Activated B cell treated with CpG ODN at 0.5 μM for 24 hours (primary cell): ENCODE measurements at regions not wholly inside any gene's neighbourhood (a gene's known extent, or its start where the extent isn't known, plus 50 kb on each side); places are given as distances from the start of the nearest gene placed in this dataset.

Experiments
- ATAC-seq: fragments of 200-7000 bp; cut with Tn5 transposase; one replicate; pipeline ENCODE4 v1.10.0; 2021; ENCODE audit warnings: low read depth, mild to moderate bottlenecking, moderate library complexity
- CTCF ChIA-PET: fragments of 350-600 bp; sonication (Branson Sonifier 250); formaldehyde crosslinking; loops from one replicate; lab custom pipeline; 2021; ENCODE audit warnings: antibody characterized with exemption; lab: Charles Lee
- POLR2A ChIA-PET: fragments of 350-600 bp; sonication (Branson Sonifier 250); formaldehyde crosslinking; loops from one replicate; lab custom pipeline; 2021; ENCODE audit warnings: antibody characterized with exemption; lab: Charles Lee
- DNase-seq: peaks from one replicate; pipeline ENCODE4 v3.0.0; 2022
- H3K27ac Mint-ChIP-seq: one replicate; pipeline ENCODE4 v1.8.0; 2020; ENCODE audit warnings: mixed read lengths
- H3K27me3 Mint-ChIP-seq: one replicate; pipeline ENCODE4 v1.8.0; 2021; ENCODE audit warnings: mixed read lengths
- H3K36me3 Mint-ChIP-seq: one replicate; pipeline ENCODE4 v1.8.0; 2021; ENCODE audit warnings: low read depth, mixed read lengths
- H3K4me1 Mint-ChIP-seq: one replicate; pipeline ENCODE4 v1.8.0; 2021; ENCODE audit warnings: mixed read lengths
- H3K4me3 Mint-ChIP-seq: one replicate; pipeline ENCODE4 v1.8.0; 2020; ENCODE audit warnings: mild to moderate bottlenecking, mixed read lengths
- H3K9me3 Mint-ChIP-seq: one replicate; pipeline ENCODE4 v1.8.0; 2020; ENCODE audit warnings: mixed read lengths
- CTCF ChIP-seq: fragments of 200-600 bp; IDR thresholded peaks from one replicate; pipeline ENCODE4 v1.8.0; 2022; ENCODE audit warnings: antibody characterized with exemption, mild to moderate bottlenecking
- intact Hi-C: fragments of 100-400 bp; cut with micrococcal nuclease; formaldehyde crosslinking; loops from one replicate; pipeline ENCODE4 v1.15.1; 2024

GRCh38 chr4:164287173-164287572 is 466.8 kb upstream of the SMIM31 start:
- no peak for DNase-seq
- Mint-ChIP-seq H3K27me3 (no peaks in the 10 kb centered on the region), H3K4me3 (no peak overlapping the region), H3K4me1 (no peaks in the 10 kb centered on the region), H3K9me3 (no peaks in the 10 kb centered on the region), H3K36me3 (no peaks in the 10 kb centered on the region), H3K27ac (no peak overlapping the region)
- POLR2A ChIA-PET, result no interaction called here
- no peak for ATAC-seq
- intact Hi-C loops, result no loop called here
- CTCF ChIA-PET, result no interaction called here
- no peak for TF ChIP-seq CTCF

GRCh38 chr4:164288578-164288977 is 465.4 kb upstream of the SMIM31 start:
- CTCF ChIA-PET, result no interaction called here
- TF ChIP-seq CTCF, result no peak
- no peaks in the 10 kb centered on the region for H3K4me1 Mint-ChIP-seq
- no peaks in the 10 kb centered on the region for H3K36me3 Mint-ChIP-seq
- H3K9me3 Mint-ChIP-seq, result no peaks in the 10 kb centered on the region
- H3K27ac Mint-ChIP-seq, result no peak overlapping the region
- intact Hi-C loops, result no loop called here
- ATAC-seq, result no peak
- no peak for DNase-seq
- POLR2A ChIA-PET, result no interaction called here
- no peaks in the 10 kb centered on the region for H3K27me3 Mint-ChIP-seq
- H3K4me3 Mint-ChIP-seq, result no peak overlapping the region

GRCh38 chr4:164293203-164293602 is 460.7 kb upstream of the SMIM31 start:
- Mint-ChIP-seq H3K36me3 (no peaks in the 10 kb centered on the region), H3K4me1 (no peaks in the 10 kb centered on the region), H3K27ac (no peak overlapping the region), H3K4me3 (no peak overlapping the region), H3K27me3 (no peaks in the 10 kb centered on the region), H3K9me3 (no peaks in the 10 kb centered on the region)
- POLR2A ChIA-PET, result no interaction called here
- CTCF ChIA-PET, result no interaction called here
- TF ChIP-seq CTCF, result no peak
- DNase-seq (no peak), ATAC-seq (no peak)
- intact Hi-C loops, result no loop called here

GRCh38 chr4:164293743-164294142 is 460.2 kb upstream of the SMIM31 start:
- Mint-ChIP-seq H3K36me3 (no peaks in the 10 kb centered on the region), H3K27ac (no peak overlapping the region), H3K4me3 (no peak overlapping the region), H3K27me3 (no peaks in the 10 kb centered on the region), H3K4me1 (no peaks in the 10 kb centered on the region), H3K9me3 (no peaks in the 10 kb centered on the region)
- TF ChIP-seq CTCF, result no peak
- no peak for ATAC-seq
- no peak for DNase-seq
- ChIA-PET POLR2A (no interaction called here), CTCF (no interaction called here)
- intact Hi-C loops, result no loop called here

- DNase-seq (no peak), ATAC-seq (no peak)
- Mint-ChIP-seq H3K27ac (no peak overlapping the region), H3K36me3 (no peaks in the 10 kb centered on the region), H3K4me1 (no peaks in the 10 kb centered on the region), H3K9me3 (no peaks in the 10 kb centered on the region), H3K4me3 (no peak overlapping the region), H3K27me3 (no peaks in the 10 kb centered on the region)
- no peak for TF ChIP-seq CTCF
- POLR2A ChIA-PET, result no interaction called here
- CTCF ChIA-PET, result no interaction called here
- intact Hi-C loops, result no loop called here
Measured at GRCh38 chr4:164301430-164301829, 452.5 kb upstream of the SMIM31 start.
